ENCODE measurements at regions not wholly inside any gene's neighbourhood (a gene's known extent, or its start where the extent isn't known, plus 50 kb on each side); places are given as distances from the start of the nearest gene placed in this dataset.

DNA sequence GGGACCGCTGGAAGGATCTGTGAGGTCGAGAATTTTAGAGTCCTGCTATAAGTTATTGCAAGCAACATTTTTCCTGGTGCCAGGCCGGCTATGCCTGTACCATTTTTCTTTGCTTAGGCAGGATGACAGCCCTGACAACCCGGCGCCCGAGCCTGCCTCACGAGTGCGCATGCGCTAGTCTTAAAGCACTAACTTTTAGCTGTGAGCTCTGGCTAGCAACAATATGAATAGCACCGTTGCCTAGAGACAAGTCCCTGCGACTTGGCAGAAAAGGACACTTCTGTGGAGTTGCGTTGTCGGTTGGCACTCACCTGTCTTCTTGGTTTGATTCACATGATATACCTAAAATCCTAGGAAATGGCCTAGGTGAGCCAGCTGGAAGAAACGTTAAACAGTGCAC lies 663.4 kb upstream of the TSPY4 start:
- WGBS, 5 donors = 74 to 89% (median 75%) methylated on average over 12 to 14 of the region's 14 CpGs; no CpG with 5 or more reads in 2 of the 5 donors
- no peak overlapping the region for H3K27ac ChIP-seq

DNA sequence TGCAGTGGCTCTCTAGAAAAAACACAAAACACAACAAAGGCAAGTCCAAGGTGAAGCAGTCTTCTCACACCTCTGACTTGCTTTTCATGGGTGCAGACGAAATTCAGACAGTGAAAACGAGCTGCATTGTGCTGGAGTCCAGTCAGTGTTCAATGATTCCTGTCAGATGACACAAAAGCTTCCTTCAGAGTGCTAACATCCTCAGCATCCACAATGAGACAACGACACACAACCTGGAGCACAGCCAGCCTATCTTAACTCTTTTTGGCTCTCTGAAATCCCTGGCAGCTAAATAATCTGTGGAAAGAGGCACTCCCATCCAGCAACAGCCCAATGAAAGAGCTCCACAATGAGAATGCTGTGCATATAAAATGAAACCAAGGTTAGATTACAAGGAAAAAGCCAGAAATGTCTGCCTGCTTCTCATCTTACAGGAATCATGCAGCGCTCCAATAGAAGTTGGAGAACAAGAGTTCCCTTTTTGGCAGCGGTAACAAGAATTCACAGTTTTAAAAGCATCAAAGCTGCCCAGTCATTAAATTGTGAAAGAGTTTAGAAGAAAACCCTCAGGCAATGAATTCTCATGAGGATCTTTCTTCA lies 659.8 kb upstream of the TSPY4 start:
- DNase-seq = no peak
- Histone ChIP-seq H3K4me1 (no peaks in the 10 kb centered on the region), H3K9me3 (no peaks in the 10 kb centered on the region), H3K27me3 (replicated peaks in 1 of 7) (no peaks in the 10 kb centered on the region), H3K27ac (no peak overlapping the region), H3K36me3 (no peaks in the 10 kb centered on the region), H3K4me3 (no peak overlapping the region)
- TF ChIP-seq, protein P1, sequence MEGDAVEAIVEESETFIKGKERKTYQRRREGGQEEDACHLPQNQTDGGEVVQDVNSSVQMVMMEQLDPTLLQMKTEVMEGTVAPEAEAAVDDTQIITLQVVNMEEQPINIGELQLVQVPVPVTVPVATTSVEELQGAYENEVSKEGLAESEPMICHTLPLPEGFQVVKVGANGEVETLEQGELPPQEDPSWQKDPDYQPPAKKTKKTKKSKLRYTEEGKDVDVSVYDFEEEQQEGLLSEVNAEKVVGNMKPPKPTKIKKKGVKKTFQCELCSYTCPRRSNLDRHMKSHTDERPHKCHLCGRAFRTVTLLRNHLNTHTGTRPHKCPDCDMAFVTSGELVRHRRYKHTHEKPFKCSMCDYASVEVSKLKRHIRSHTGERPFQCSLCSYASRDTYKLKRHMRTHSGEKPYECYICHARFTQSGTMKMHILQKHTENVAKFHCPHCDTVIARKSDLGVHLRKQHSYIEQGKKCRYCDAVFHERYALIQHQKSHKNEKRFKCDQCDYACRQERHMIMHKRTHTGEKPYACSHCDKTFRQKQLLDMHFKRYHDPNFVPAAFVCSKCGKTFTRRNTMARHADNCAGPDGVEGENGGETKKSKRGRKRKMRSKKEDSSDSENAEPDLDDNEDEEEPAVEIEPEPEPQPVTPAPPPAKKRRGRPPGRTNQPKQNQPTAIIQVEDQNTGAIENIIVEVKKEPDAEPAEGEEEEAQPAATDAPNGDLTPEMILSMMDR (IDR thresholded peaks at IDR 0.05 in 8 of 11, conservative IDR thresholded peaks at IDR 0.05 in 3 of 11) = no peak
- no peak for TF ChIP-seq POLR2A (IDR thresholded peaks at IDR 0.05)
- intact Hi-C loops (cut with DNase I; ENCODE audit: low total_unique reads) = no loop called here
- WGBS, 5 donors = 47 to 59% (median 54%) methylated on average over 5 of the region's 5 CpGs; no CpG with 5 or more reads in 2 of the 5 donors

More for the DNA sequence above, 663.4 kb upstream of the TSPY4 start:
- no peaks in the 10 kb centered on the region for H3K4me1 ChIP-seq
- intact Hi-C loops (cut with DNase I; ENCODE audit: low total_unique reads) = no loop called here
- H3K9me3 ChIP-seq = no peaks in the 10 kb centered on the region
- TF ChIP-seq, protein P1 (IDR thresholded peaks at IDR 0.05 in 8 of 11, conservative IDR thresholded peaks at IDR 0.05 in 3 of 11) = no peak
- TF ChIP-seq POLR2A (IDR thresholded peaks at IDR 0.05) = no peak
- TF ChIP-seq POLR2AphosphoS5 (IDR thresholded peaks at IDR 0.05) = no peak
- H3K4me3 ChIP-seq = no peak overlapping the region
- H3K27me3 ChIP-seq (replicated peaks in 1 of 7) = no peaks in the 10 kb centered on the region
- no peak for DNase-seq
- no peaks in the 10 kb centered on the region for H3K36me3 ChIP-seq

DNA sequence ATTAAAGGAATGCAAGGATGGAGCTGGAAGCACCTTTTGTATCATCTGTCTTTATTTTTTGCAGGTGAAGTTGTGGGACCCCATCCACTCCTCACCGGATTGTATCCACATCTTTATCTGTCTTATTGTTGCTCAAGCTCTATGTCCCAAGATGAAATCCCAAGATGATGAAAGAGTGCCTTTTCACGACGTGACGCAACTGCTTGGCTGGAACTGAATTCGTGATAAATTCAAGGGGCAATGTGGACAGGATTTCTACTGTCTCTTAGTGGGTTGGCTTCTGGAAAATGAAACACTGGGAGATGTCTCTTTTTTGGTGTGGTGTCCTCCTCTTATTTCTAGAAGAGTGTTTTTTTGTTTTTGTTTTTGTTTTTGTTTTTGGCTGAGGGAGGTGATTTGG lies 650.1 kb upstream of the TSPY4 start:
- H3K27ac ChIP-seq = no peak overlapping the region
- TF ChIP-seq POLR2AphosphoS5 (IDR thresholded peaks at IDR 0.05) (no peak), POLR2A (IDR thresholded peaks at IDR 0.05) (no peak)
- TF ChIP-seq, protein P1 (IDR thresholded peaks at IDR 0.05 in 8 of 11, conservative IDR thresholded peaks at IDR 0.05 in 3 of 11) = no peak
- WGBS, 5 donors = 72 to 86% (median 78%) methylated on average over 5 of the region's 5 CpGs; no CpG with 5 or more reads in 2 of the 5 donors
- H3K9me3 ChIP-seq = no peaks in the 10 kb centered on the region
- no peak for DNase-seq
- intact Hi-C loops (cut with DNase I; ENCODE audit: low total_unique reads) = no loop called here
- no peaks in the 10 kb centered on the region for H3K36me3 ChIP-seq
- no peak overlapping the region for H3K4me3 ChIP-seq
- H3K4me1 ChIP-seq = no peaks in the 10 kb centered on the region
- H3K27me3 ChIP-seq (replicated peaks in 1 of 7) = no peaks in the 10 kb centered on the region

DNA sequence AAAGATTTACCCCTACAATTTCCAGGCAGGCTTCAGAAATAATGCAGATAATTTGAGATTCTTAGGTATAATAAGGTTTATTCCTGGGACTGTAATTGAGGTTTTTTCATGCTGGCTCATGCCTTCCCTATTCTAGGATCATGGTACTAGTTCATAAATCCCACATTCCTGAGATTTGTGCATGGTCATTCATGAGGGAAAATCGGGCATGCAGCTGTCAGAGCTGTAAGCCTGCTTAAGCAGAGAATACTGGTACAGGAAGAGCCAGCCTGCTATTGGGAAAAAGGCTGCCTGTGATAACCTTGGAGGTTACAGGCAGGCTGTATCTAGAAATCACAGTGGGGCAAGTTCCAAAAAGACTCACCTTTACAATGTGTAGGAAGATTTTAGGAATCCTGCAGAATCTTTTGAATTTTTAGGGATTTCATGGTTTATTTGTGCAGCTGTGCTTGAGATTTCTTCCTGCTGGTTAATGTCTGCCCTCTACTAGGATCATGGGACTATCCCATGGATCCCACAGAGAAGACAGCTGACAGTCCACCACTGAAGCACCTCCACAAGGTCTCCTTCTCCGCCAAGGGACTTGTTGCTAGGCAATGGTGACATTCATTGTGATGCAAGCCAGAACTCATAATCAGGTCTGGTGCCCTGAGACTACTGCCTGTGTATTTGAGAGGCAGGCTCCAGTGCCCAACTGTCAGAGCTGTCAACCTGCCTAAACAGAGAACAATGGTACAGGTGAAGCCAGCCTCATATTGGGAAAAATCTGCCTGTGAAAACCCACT lies 646.2 kb upstream of the TSPY4 start:
- H3K27ac ChIP-seq = no peak overlapping the region

More for the DNA sequence above, 646.2 kb upstream of the TSPY4 start:
- H3K36me3 ChIP-seq = no peaks in the 10 kb centered on the region
- H3K4me1 ChIP-seq = no peaks in the 10 kb centered on the region
- intact Hi-C loops (cut with DNase I; ENCODE audit: low total_unique reads) = no loop called here
- WGBS, 5 donors = 54 to 60% (median 57%) methylated on average over 1 to 2 of the region's 2 CpGs; no CpG with 5 or more reads in 2 of the 5 donors
- H3K27me3 ChIP-seq (replicated peaks in 1 of 7) = no peaks in the 10 kb centered on the region
- DNase-seq = no peak
- no peaks in the 10 kb centered on the region for H3K9me3 ChIP-seq
- H3K4me3 ChIP-seq = no peak overlapping the region
- TF ChIP-seq, protein P1 (IDR thresholded peaks at IDR 0.05 in 8 of 11, conservative IDR thresholded peaks at IDR 0.05 in 3 of 11) = no peak
- no peak for TF ChIP-seq POLR2A (IDR thresholded peaks at IDR 0.05)
- TF ChIP-seq POLR2AphosphoS5 (IDR thresholded peaks at IDR 0.05) = no peak

Measured in spleen (tissue), 11 donors.